ENCODE measurements at regions not wholly inside any gene's neighbourhood (a gene's known extent, or its start where the extent isn't known, plus 50 kb on each side); places are given as distances from the start of the nearest gene placed in this dataset.

DNA sequence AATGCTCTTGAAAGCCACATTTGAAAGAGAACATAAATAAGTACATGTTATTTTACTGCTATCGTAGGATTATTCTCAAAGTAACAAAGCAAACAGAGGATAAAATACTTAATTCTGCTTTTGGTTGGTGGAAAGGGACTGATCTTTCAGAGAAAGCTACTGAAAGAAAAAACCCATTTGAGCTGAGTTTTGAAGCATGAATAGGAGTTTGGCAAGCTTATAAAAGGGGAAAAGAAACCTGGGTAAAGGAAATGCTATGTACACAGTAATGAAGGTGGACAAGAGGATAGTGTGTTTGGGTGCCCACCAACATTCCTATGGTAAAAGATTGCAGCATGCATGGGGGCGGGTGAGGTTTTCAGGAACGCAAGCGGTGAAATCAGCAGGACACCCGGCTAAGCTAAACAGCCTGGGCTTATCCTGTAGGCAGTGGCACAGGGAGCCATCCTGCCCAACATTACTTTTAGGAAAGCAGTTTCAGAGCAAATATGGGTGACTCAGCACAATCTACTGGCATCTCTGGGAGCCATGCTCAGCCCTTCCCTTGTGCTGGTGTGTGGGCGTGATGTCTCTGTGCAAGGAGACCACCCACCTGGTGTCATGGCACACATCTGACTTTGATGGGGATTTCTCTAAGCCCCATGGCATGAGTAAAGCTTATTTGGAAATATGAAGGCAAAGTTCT, 673.9 kb upstream of the KLF4 start:
- TF ChIP-seq SUZ12 (IDR thresholded peaks at IDR 0.05; ENCODE audit: extremely low read depth, insufficient read depth, insufficient read length) (no peak), ZNF274 (IDR thresholded peaks at IDR 0.05; ENCODE audit: low read depth, low read length) (no peak), YY1 (IDR thresholded peaks at IDR 0.05; ENCODE audit: insufficient read depth, insufficient read length) (no peak)
- Histone ChIP-seq H3K36me3 (ENCODE audit: insufficient read depth, insufficient read length, low read length) (no peaks in the 10 kb centered on the region), H3K27me3 (ENCODE audit: insufficient read depth, insufficient read length) (peaks cover 4% of the 10 kb centered on the region), H3K9ac (ENCODE audit: insufficient read length, low read depth) (no peak overlapping the region), H3K4me1 (ENCODE audit: insufficient read depth, insufficient read length) (no peaks in the 10 kb centered on the region), H3K9me3 (ENCODE audit: insufficient read depth, low read length) (no peaks in the 10 kb centered on the region), H3K4me3 (ENCODE audit: insufficient read length, low read depth) (no peak overlapping the region)
- no peak for DNase-seq (ENCODE audit: low read depth, low spot score)

DNA sequence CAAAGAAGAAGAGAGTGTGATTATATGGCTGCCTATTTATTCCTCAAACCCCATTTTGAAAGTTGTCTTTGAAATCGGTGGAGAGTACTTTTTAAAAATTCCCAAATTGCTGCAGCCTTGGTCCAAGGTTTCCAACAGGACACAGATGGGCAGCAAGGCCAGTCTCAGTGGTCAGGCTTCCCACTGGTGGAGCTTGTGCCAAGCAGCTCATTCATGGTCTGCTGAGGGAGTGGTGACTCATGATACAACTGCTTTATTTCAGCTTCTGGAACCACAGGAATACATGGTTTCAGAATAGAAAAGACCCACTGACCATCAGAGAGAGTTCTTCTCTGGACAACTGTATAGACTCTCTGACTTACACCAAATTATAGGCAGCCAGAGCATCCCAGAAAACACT, 673.1 kb upstream of the KLF4 start:
- Histone ChIP-seq H3K4me1 (ENCODE audit: insufficient read depth, insufficient read length) (no peaks in the 10 kb centered on the region), H3K36me3 (ENCODE audit: insufficient read depth, insufficient read length, low read length) (no peaks in the 10 kb centered on the region), H3K9me3 (ENCODE audit: insufficient read depth, low read length) (no peaks in the 10 kb centered on the region), H3K9ac (ENCODE audit: insufficient read length, low read depth) (no peak overlapping the region), H3K4me3 (ENCODE audit: insufficient read length, low read depth) (no peak overlapping the region), H3K27me3 (ENCODE audit: insufficient read depth, insufficient read length) (peaks cover 4% of the 10 kb centered on the region)
- TF ChIP-seq ZNF274 (IDR thresholded peaks at IDR 0.05; ENCODE audit: low read depth, low read length) (no peak), YY1 (IDR thresholded peaks at IDR 0.05; ENCODE audit: insufficient read depth, insufficient read length) (no peak), SUZ12 (IDR thresholded peaks at IDR 0.05; ENCODE audit: extremely low read depth, insufficient read depth, insufficient read length) (no peak)
- DNase-seq (ENCODE audit: low read depth, low spot score), result no peak

DNA sequence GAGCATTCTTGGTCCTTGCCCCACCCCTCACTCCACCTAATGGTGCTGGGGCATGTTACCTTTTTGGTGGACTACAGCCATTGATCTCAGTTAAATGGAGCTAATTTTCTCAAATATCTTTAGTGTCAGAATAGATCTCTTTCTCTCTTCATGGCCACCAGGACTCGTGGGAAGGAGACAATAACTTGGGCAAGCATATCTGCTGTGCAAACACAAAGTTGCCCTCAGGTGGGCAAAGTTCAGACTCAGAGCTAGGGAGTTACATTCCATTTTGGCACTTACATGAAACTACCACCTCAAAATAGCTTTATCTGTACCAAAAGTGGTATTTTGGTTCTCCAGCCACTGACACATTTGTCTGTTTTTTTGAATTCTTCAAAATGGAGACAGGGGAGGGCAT, 671.9 kb upstream of the KLF4 start:
- TF ChIP-seq ZNF274 (IDR thresholded peaks at IDR 0.05; ENCODE audit: low read depth, low read length), result no peak
- no peak for TF ChIP-seq YY1 (IDR thresholded peaks at IDR 0.05; ENCODE audit: insufficient read depth, insufficient read length)
- no peak for TF ChIP-seq SUZ12 (IDR thresholded peaks at IDR 0.05; ENCODE audit: extremely low read depth, insufficient read depth, insufficient read length)
- Histone ChIP-seq H3K9me3 (ENCODE audit: insufficient read depth, low read length) (no peaks in the 10 kb centered on the region), H3K4me3 (ENCODE audit: insufficient read length, low read depth) (no peak overlapping the region), H3K9ac (ENCODE audit: insufficient read length, low read depth) (no peak overlapping the region), H3K4me1 (ENCODE audit: insufficient read depth, insufficient read length) (no peaks in the 10 kb centered on the region), H3K27me3 (ENCODE audit: insufficient read depth, insufficient read length) (peaks cover 4% of the 10 kb centered on the region), H3K36me3 (ENCODE audit: insufficient read depth, insufficient read length, low read length) (no peaks in the 10 kb centered on the region)
- no peak for DNase-seq (ENCODE audit: low read depth, low spot score)

DNA sequence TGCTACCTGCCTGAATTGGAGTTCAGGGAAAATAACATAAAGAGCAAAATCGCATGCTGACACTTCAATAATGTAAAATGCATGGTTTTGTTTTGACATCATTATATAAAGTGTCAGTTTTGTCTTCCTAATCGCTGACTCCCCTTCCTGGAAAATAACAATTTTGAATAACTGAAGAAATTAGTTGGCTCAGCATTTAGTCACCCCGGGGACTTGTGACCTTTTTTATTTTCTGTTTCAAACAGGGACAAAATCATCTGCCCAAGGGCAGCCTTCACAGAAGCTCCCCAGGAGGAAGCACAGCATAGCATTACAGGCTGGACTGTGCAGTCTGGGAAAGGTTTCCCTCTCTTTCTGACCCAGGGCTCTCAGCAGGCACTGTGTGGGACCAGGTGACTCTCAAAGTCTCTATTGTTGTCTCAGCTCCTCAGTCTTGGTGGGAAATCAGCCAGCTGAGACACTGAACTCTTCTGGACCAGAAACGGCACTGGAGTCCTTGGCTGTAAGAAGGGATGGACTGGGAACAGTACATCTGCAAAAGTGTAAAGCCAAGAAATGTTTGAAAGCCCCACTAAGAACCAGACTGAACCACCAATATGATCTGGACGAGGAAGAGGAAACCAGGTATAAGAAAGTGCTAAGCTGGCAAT, 671.3 kb upstream of the KLF4 start:
- Histone ChIP-seq H3K27me3 (ENCODE audit: insufficient read depth, insufficient read length) (peaks cover 4% of the 10 kb centered on the region), H3K9me3 (ENCODE audit: insufficient read depth, low read length) (no peaks in the 10 kb centered on the region), H3K4me1 (ENCODE audit: insufficient read depth, insufficient read length) (no peaks in the 10 kb centered on the region), H3K36me3 (ENCODE audit: insufficient read depth, insufficient read length, low read length) (no peaks in the 10 kb centered on the region), H3K9ac (ENCODE audit: insufficient read length, low read depth) (no peak overlapping the region), H3K4me3 (ENCODE audit: insufficient read length, low read depth) (no peak overlapping the region)
- no peak for DNase-seq (ENCODE audit: low read depth, low spot score)
- TF ChIP-seq ZNF274 (IDR thresholded peaks at IDR 0.05; ENCODE audit: low read depth, low read length), result no peak
- no peak for TF ChIP-seq SUZ12 (IDR thresholded peaks at IDR 0.05; ENCODE audit: extremely low read depth, insufficient read depth, insufficient read length)
- no peak for TF ChIP-seq YY1 (IDR thresholded peaks at IDR 0.05; ENCODE audit: insufficient read depth, insufficient read length)

DNA sequence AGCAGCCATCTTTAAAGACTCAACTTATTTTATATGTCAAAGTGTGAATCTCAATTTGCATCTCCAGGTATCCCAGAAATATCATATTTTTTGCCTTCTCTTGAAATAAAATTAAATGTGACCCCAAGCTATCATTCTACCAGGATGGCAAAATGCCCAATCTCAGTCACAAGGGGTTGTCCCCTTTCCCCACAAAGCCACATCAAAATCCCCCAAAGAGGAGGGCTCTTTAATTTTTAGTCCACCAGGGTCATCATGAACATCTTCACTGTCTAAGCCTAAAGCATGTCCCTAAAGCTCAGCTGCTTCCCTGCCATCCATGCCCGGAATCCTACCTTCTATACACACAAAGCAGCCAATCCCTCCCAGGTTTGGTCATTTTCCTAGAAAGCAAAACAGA, 670.5 kb upstream of the KLF4 start:
- no peak overlapping the region for H3K4me3 ChIP-seq (ENCODE audit: insufficient read length, low read depth)
- H3K36me3 ChIP-seq (ENCODE audit: insufficient read depth, insufficient read length, low read length), result no peaks in the 10 kb centered on the region
- DNase-seq (ENCODE audit: low read depth, low spot score), result no peak
- H3K27me3 ChIP-seq (ENCODE audit: insufficient read depth, insufficient read length), result peaks cover 4% of the 10 kb centered on the region
- no peaks in the 10 kb centered on the region for H3K9me3 ChIP-seq (ENCODE audit: insufficient read depth, low read length)
- TF ChIP-seq ZNF274 (IDR thresholded peaks at IDR 0.05; ENCODE audit: low read depth, low read length) (no peak), YY1 (IDR thresholded peaks at IDR 0.05; ENCODE audit: insufficient read depth, insufficient read length) (no peak), SUZ12 (IDR thresholded peaks at IDR 0.05; ENCODE audit: extremely low read depth, insufficient read depth, insufficient read length) (no peak)
- no peak overlapping the region for H3K9ac ChIP-seq (ENCODE audit: insufficient read length, low read depth)
- no peaks in the 10 kb centered on the region for H3K4me1 ChIP-seq (ENCODE audit: insufficient read depth, insufficient read length)

DNA sequence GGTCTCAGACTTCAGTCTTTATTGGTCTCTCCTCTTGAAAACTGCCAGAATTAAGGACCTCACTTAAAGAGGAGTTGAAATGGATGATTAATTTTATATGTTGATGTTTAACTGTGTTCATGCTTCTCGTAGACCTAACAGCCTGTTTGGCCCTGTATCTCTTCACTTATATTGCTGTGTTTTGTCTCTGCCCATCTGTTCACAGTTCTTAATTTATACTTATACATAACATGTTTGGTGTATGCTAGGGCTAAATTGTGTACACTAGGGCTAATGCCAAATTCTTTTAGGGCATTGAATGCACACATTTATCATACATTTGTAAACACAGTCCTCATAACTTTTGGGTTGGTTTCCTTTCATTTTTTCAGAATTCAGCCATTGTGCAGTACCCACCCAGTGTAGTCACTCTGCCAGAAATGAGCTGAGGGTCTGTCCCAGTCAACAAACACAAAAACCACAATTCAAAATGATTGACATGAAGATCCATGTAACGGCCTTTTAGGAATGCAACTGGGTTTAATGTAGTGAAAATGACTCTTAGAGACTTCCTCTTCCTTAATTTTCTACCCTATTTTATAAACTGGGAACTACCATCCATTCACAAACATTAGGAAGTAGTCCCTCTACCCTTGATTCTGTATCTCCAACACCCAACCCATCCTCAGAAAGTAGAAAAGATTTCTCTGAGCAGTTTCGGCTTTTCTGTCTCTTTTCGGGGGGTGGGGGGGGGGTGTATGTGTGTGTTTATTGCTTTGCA, 668.8 kb upstream of the KLF4 start:
- Histone ChIP-seq H3K4me1 (ENCODE audit: insufficient read depth, insufficient read length) (peaks cover 2% of the 10 kb centered on the region), H3K4me3 (ENCODE audit: insufficient read length, low read depth) (no peak overlapping the region), H3K27me3 (ENCODE audit: insufficient read depth, insufficient read length) (peaks cover 4% of the 10 kb centered on the region), H3K9ac (ENCODE audit: insufficient read length, low read depth) (no peak overlapping the region), H3K36me3 (ENCODE audit: insufficient read depth, insufficient read length, low read length) (no peaks in the 10 kb centered on the region), H3K9me3 (ENCODE audit: insufficient read depth, low read length) (no peaks in the 10 kb centered on the region)
- no peak for DNase-seq (ENCODE audit: low read depth, low spot score)
- no peak for TF ChIP-seq SUZ12 (IDR thresholded peaks at IDR 0.05; ENCODE audit: extremely low read depth, insufficient read depth, insufficient read length)
- TF ChIP-seq ZNF274 (IDR thresholded peaks at IDR 0.05; ENCODE audit: low read depth, low read length), result no peak
- no peak for TF ChIP-seq YY1 (IDR thresholded peaks at IDR 0.05; ENCODE audit: insufficient read depth, insufficient read length)

Measured in NT2/D1 (cell line).